Raji (cell line): ENCODE measurements at regions not wholly inside any gene's neighbourhood (a gene's known extent, or its start where the extent isn't known, plus 50 kb on each side); places are given as distances from the start of the nearest gene placed in this dataset.

Experiments used
- POLR2A ChIP-seq: IDR thresholded peaks from 2 replicates; pipeline ENCODE4 v1.6.1; 2011; ENCODE audit warnings: low read depth, low read length, control low read depth; ENCODE audit not compliant: insufficient read depth

DNA sequence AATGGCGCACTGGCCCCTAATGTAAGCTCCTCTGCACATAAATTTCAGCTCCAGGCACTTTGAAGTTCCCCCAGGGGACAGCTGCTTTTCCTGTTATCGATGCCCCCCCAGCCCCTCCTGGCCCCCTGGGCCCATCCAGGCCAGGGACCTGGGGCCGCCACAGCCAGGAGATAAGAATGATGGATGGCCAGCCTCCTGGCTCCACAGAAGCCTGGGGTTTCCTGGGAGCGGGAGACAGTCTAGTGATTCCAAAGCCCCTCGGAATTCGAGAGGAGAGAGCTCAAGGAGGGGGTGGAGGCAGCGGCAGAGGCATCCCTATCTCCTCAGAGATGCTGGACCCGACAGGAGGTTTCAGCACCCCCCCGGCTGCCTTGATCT is 98.4 kb upstream of the HAND1 start:
- TF ChIP-seq POLR2A = no peak

- no peak for TF ChIP-seq POLR2A
Observed at GRCh38 chr5:154575546-154576428, 97.8 kb upstream of the HAND1 start.

DNA sequence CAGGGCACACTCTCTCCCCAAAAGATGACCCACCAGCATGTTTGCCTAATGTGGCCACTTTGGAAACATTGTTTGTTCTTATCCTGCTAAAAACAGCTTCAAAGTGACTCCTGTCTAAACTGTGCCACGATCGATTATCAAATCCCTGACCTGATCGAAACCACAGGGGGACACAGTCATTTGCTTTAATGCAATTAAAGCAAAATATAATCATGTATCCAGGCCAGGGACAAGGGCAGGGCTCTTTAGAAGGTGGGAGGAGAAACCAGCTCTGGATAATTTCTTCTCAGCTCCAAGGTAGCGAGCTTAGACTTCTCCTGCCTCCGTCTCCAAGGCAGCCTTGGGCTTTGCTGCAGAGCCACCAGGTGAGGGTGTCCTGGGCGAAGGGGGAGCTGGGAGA is 95.0 kb upstream of the HAND1 start:
- TF ChIP-seq POLR2A = no peak

DNA sequence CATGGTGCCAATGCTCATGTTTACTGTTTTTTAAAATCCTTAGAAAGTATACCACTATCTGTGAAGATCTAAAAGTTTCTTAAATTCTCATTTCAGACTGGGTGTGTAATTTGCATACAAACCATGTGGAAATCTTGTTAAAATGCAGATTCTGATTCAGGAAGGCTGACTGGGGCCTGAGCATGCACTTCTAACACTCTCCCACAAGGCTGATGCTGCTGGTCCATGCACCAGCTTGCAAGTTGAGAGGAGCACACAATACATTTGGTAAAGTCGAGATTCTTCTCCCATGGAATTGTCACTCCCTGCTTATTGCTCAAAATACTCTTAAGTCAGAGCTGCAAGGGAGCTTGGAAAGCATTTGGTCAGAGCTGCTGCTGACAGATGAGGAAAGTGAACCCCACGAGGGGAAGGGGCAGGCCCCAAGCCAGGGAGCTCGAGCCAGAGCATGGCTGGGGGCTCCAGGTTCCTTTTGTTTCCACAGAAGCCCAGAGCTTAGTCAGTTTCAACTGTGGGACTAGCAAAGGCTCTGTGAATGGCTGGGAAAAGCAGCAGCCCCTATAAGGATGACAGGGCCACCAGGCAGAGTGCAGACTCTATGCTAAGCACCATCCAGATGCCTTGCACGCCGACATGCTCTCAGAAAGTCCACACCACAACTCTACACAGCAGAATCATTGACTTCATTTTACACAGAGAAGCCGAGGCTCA is 93.5 kb upstream of the HAND1 start:
- no peak for TF ChIP-seq POLR2A

GRCh38 chr5:154570572-154571324 is 92.7 kb upstream of the HAND1 start:
- no peak for TF ChIP-seq POLR2A

DNA sequence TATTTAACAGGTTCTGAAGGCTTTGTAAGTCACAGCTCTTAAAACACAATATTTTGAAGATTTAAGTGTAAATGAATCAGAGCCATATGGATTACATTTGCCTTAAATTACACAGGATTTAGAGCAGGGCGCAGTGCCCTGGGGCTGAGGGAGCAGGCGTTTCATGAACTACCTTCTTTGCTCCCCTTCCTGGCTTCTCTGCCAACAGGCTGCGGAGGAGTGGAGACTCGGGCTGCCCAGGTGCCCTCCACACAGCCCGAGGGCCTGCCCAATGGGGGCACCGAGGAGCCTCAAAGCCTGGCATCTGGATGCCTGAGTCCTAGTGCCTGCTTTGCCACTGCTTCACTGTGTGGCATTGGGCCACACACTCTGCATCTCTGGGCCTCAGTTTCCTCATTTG is 90.6 kb upstream of the HAND1 start:
- TF ChIP-seq POLR2A = no peak

DNA sequence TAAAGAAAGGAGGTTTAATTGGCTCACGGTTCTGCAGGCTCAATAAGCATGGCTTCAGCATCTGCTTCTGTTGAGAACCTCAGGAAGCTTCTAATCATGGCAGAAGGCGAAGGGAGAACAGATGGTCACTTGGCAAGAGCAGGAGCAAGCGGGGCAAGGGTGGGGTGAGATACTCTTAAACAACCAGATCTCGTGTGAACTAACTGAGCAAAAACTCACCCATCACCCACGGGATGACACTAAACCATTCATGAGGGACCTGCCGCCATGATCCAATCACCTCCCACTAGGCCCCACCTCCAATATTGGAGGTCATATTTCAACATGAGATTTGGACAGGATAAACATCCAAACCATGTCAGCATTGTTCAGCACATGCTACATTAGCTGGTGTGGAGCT is 89.1 kb upstream of the HAND1 start:
- no peak for TF ChIP-seq POLR2A

GRCh38 chr5:154566146-154566680 is 88.2 kb upstream of the HAND1 start:
- TF ChIP-seq POLR2A = no peak

- no peak for TF ChIP-seq POLR2A
Observed at GRCh38 chr5:154565123-154565522, 87.1 kb upstream of the HAND1 start.

GRCh38 chr5:154562244-154562880 is 84.3 kb upstream of the HAND1 start:
- TF ChIP-seq POLR2A = no peak

GRCh38 chr5:154559398-154560276 is 81.6 kb upstream of the HAND1 start:
- TF ChIP-seq POLR2A = no peak

DNA sequence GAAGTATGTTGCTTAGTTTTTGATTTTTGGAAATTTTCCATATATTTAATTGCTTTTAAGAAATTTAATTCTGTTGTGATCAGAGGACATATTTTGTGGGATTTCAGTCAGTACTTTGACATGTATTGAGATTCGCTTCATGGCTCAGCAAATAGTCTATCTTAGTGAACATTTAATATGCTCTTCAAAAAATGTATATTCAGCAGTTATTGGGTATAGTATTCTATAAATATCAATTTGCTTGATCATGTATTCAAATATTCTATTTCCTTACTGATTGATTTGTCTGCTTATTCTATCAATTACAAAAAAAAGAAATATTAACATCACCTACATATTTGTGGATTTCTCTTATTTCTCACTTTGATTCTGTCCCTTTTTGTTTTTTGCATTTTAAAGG is 79.5 kb upstream of the HAND1 start:
- no peak for TF ChIP-seq POLR2A

GRCh38 chr5:154547551-154547950 is 69.5 kb upstream of the HAND1 start:
- no peak for TF ChIP-seq POLR2A

DNA sequence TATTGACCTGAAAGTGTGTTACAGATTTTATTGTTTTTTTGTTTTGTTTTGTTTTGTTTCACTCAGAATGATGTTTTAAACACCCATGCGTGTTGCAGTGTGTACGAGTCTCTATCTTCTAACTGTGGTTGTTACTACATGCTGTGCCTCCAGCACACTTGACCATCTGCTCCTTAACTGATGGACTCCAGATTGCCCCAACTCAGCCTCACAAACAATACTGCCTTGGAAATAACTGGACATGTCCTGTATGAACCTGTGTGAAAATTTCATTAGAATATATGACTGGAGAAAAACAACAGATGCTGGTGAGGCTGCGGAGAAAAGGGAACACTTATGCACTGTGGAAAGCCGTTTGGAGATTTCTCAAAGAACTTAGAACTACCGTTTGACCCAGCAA is 68.7 kb upstream of the HAND1 start:
- no peak for TF ChIP-seq POLR2A
